ENCODE measurements at regions not wholly inside any gene's neighbourhood (a gene's known extent, or its start where the extent isn't known, plus 50 kb on each side); places are given as distances from the start of the nearest gene placed in this dataset.
"Not testable (repeated sequence)": the region's sequence is repeated elsewhere in the genome, so short reads cannot be mapped to it uniquely, and the experiment has no call there.

DNA sequence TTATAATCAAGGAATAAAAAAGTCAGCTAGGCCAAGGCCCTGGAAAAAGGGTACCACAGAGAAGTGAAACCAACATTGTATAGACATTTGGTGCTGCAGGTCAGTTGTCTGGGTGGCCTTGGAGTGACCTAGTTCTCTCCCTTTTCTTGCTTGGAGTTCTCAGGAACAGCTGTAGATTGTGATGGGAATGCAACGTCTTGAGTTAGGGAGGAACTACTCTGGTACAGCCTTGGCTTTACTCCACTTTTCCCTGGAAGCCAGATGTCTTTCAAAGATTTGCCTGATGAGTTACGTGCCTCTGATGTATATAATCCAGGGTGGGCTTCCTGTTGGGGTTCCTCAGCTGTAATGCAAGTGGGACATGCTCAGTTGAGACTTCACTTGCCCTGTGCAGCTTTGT lies 694.7 kb downstream of the HTR1B start:
- Mint-ChIP-seq H3K9me3 (peaks cover 10% of the 10 kb centered on the region), H3K36me3 (no peaks in the 10 kb centered on the region), H3K4me1 (peaks cover 5% of the 10 kb centered on the region), H3K27ac (no peak overlapping the region), H3K4me3 (no peak overlapping the region), H3K27me3 (ENCODE audit: low read depth) (no peaks in the 10 kb centered on the region)
- no peak for DNase-seq (ENCODE audit: low spot score in 2 of 2, unreplicated experiment in 2 of 2)
- TF ChIP-seq, protein P1, sequence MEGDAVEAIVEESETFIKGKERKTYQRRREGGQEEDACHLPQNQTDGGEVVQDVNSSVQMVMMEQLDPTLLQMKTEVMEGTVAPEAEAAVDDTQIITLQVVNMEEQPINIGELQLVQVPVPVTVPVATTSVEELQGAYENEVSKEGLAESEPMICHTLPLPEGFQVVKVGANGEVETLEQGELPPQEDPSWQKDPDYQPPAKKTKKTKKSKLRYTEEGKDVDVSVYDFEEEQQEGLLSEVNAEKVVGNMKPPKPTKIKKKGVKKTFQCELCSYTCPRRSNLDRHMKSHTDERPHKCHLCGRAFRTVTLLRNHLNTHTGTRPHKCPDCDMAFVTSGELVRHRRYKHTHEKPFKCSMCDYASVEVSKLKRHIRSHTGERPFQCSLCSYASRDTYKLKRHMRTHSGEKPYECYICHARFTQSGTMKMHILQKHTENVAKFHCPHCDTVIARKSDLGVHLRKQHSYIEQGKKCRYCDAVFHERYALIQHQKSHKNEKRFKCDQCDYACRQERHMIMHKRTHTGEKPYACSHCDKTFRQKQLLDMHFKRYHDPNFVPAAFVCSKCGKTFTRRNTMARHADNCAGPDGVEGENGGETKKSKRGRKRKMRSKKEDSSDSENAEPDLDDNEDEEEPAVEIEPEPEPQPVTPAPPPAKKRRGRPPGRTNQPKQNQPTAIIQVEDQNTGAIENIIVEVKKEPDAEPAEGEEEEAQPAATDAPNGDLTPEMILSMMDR (IDR thresholded peaks at IDR 0.05; ENCODE audit: unreplicated experiment): no peak

DNA sequence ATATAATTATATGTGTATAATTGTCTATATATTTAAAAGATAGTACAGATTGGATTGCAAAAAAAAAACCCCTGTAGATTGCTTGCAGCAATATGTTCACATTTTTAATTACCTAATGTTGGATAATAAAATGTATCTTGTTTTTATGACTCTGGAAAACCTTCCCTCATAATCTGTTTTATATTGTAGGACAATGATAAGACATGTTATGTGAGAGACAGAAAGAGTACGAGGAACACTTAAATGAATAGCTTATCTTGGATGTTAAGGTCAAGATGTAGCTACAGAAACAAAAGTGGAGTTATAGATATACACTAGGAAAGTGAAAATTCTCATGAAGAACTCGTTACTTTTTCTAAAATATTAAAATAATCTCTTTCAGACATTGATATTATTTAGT lies 691.6 kb upstream of the IMPG1 start:
- H3K4me3 Mint-ChIP-seq: no peak overlapping the region
- no peak overlapping the region for H3K27ac Mint-ChIP-seq
- peaks cover 4% of the 10 kb centered on the region for H3K9me3 Mint-ChIP-seq
- no peaks in the 10 kb centered on the region for H3K27me3 Mint-ChIP-seq (ENCODE audit: low read depth)
- TF ChIP-seq, protein P1 (IDR thresholded peaks at IDR 0.05; ENCODE audit: unreplicated experiment): no peak
- DNase-seq (ENCODE audit: low spot score in 2 of 2, unreplicated experiment in 2 of 2): no peak
- no peaks in the 10 kb centered on the region for H3K36me3 Mint-ChIP-seq
- H3K4me1 Mint-ChIP-seq: no peaks in the 10 kb centered on the region

DNA sequence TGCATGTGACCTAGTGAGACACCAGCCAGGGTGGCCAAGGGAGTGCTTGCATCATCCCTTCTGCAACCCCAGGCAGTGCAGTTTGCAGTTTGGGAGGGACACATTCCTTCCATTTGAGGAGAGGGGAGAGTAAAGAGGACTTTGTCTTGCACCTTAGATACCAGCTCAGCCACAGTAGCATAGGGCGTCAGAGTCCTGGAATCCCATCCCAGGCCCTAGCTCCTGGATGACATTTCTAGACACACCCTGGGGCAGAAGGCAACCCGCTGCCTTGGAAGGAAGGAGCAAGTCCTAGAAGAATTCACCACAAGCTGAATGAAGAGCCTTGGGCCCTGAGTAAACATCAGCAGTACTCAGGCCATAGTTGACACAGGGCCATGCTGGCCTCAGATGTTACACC lies 680.4 kb upstream of the IMPG1 start:
- no peak for DNase-seq (ENCODE audit: low spot score in 2 of 2, unreplicated experiment in 2 of 2)
- Mint-ChIP-seq H3K27ac (no peak overlapping the region), H3K27me3 (ENCODE audit: low read depth) (no peaks in the 10 kb centered on the region), H3K4me1 (no peaks in the 10 kb centered on the region), H3K36me3 (no peaks in the 10 kb centered on the region), H3K4me3 (no peak overlapping the region), H3K9me3 (peaks cover 15% of the 10 kb centered on the region)
- TF ChIP-seq, protein P1 (IDR thresholded peaks at IDR 0.05; ENCODE audit: unreplicated experiment): no peak

DNA sequence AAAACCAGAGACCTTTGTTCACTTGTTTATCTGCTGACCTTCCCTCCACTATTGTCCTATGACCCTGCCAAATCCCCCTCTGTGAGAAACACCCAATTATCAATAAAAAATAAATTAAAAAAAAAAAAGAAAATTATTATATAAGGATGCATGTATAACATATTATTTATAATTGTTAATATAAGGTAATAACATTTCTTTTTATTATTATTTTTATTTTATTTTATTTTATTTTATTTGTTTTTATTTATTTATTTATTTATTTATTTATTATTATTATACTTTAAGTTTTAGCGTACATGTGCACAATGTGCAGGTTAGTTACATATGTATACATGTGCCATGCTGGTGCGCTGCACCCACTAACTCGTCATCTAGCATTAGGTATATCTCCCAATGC lies 672.9 kb upstream of the IMPG1 start:
- not testable (repeated sequence) for DNase-seq (ENCODE audit: low spot score in 2 of 2, unreplicated experiment in 2 of 2); H3K9me3 Mint-ChIP-seq; H3K36me3 Mint-ChIP-seq; H3K27ac Mint-ChIP-seq; H3K4me1 Mint-ChIP-seq; H3K4me3 Mint-ChIP-seq; H3K27me3 Mint-ChIP-seq (ENCODE audit: low read depth)

DNA sequence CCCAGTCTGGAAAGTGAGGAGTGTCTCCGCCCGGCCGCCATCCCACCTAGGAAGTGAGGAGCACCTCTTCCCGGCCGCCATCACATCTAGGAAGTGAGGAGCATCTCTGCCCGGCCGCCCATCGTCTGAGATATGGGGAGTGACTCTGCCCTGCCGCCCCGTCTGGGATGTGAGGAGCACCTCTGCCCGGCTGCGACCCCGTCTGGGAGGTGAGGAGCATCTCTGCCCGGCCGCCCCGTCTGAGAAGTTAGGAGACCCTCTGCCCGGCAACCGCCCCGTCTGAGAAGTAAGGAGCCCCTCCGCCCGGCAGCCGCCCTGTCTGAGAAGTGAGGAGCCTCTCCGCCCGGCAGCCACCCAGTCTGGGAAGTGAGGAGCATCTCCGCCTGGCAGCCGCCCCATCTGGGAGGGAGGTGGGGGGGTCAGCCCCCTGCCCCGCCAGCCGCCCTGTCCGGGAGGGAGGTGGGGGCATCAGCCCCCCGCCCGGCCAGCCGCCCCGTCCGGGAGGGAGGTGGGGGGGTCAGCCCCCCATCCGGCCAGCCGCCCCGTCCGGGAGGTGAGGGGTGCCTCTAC lies 671.8 kb upstream of the IMPG1 start:
- not testable (repeated sequence) for H3K4me3 Mint-ChIP-seq; H3K4me1 Mint-ChIP-seq; H3K27ac Mint-ChIP-seq; H3K36me3 Mint-ChIP-seq; H3K27me3 Mint-ChIP-seq (ENCODE audit: low read depth); H3K9me3 Mint-ChIP-seq; DNase-seq (ENCODE audit: low spot score in 2 of 2, unreplicated experiment in 2 of 2)

DNA sequence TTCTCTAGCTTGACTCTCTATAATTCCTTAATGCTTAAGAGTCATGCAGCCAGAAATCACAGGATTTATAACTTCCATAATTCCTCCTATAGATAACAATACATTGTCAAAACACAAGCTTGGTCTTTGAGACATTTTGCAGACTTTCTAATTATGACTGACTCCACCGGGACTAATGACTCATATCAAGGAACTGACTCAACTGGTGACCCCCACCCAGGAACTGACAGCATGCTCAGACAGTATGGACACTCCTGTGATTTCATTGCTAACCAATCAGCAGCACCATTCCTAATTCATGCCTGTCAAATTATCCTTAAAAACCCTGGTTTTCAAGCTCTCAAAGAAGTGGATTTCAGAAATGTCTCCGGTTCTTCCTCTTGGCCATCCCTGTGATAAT lies 670.5 kb upstream of the IMPG1 start:
- Mint-ChIP-seq H3K27ac (no peak overlapping the region), H3K9me3 (peaks cover 8% of the 10 kb centered on the region), H3K36me3 (no peaks in the 10 kb centered on the region), H3K4me1 (no peaks in the 10 kb centered on the region), H3K4me3 (no peak overlapping the region), H3K27me3 (ENCODE audit: low read depth) (no peaks in the 10 kb centered on the region)
- no peak for DNase-seq (ENCODE audit: low spot score in 2 of 2, unreplicated experiment in 2 of 2)
- TF ChIP-seq, protein P1 (IDR thresholded peaks at IDR 0.05; ENCODE audit: unreplicated experiment): no peak

DNA sequence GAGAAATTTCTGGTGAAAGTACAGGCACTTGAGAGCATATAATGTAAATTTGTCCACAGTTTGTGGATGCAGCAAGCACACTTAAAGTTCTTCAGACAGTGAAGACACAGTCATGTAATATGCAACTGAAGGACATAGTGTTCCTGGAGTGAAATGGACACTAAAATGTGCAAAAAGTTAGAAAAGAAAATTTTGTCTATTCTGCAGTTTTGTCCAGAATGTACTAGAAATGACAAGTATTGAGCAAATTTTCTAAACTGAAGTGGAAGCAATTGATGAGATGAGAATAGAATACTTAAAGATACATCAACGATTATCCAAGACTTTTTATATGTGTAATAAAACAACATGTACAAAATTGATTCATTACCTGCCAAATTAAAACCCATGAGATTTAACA lies 647.0 kb upstream of the IMPG1 start:
- no peak for DNase-seq (ENCODE audit: low spot score in 2 of 2, unreplicated experiment in 2 of 2)
- H3K4me1 Mint-ChIP-seq: no peaks in the 10 kb centered on the region
- TF ChIP-seq, protein P1 (IDR thresholded peaks at IDR 0.05; ENCODE audit: unreplicated experiment): no peak
- no peak overlapping the region for H3K27ac Mint-ChIP-seq
- peaks cover 11% of the 10 kb centered on the region for H3K9me3 Mint-ChIP-seq
- H3K4me3 Mint-ChIP-seq: no peak overlapping the region
- H3K27me3 Mint-ChIP-seq (ENCODE audit: low read depth): peaks cover 1% of the 10 kb centered on the region
- H3K36me3 Mint-ChIP-seq: no peaks in the 10 kb centered on the region
